Embryonic facial prominence (tissue), 1 donor: ENCODE measurements at regions not wholly inside any gene's neighbourhood (a gene's known extent, or its start where the extent isn't known, plus 50 kb on each side); places are given as distances from the start of the nearest gene placed in this dataset.

Source experiments
- DNase-seq: peaks from one replicate; pipeline ENCODE4 v3.0.0-alpha.2; 2016; ENCODE audit errors: extremely low spot score

- no peak for DNase-seq
These were observed 157.7 kb upstream of the NECTIN1 start for GRCh38 chr11:119886667-119887230.

GRCh38 chr11:119885861-119886567 lies 157.0 kb upstream of the NECTIN1 start:
- DNase-seq, result no peak

DNA sequence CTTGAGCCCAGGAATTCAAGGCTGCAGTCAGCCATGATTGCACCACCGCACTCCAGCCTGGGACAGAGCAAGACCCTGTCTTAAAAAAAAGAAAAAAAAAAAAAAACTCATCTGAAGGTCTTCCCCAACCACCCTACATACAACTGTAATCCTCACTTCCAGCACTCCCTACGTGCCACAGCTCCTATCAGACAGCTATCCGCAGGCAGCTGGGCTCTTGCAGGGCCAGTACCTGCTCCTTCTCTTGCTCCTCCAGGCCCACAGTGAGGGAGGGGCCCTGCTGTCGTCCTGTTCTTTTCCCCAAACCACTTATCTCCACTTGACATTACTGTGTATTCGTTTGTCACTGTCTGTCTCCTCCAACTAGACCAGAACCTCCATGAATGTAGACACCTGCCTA lies 156.1 kb upstream of the NECTIN1 start:
- DNase-seq, result no peak

DNA sequence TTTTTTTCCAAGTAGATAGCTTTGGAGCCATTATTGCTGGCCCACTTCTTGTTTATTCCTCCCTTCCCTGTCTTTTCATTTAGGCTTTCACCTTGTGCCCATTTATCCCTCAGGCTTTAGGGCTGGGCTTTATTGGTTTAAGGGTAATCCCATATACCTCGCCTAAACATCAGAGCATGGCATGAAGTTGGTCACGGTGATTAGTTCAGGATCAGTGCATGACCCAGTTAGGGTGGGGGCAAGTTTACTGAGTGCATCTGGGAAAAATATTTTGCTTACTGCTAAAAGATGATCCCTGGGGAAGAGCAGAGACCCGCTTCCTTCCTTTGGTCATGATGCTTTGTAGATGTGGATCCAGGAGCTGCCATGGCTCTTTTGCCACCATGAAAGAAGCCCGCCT lies 153.3 kb upstream of the NECTIN1 start:
- DNase-seq, result no peak

- no peak for DNase-seq
These were observed 151.9 kb upstream of the NECTIN1 start for GRCh38 chr11:119880873-119881272.

DNA sequence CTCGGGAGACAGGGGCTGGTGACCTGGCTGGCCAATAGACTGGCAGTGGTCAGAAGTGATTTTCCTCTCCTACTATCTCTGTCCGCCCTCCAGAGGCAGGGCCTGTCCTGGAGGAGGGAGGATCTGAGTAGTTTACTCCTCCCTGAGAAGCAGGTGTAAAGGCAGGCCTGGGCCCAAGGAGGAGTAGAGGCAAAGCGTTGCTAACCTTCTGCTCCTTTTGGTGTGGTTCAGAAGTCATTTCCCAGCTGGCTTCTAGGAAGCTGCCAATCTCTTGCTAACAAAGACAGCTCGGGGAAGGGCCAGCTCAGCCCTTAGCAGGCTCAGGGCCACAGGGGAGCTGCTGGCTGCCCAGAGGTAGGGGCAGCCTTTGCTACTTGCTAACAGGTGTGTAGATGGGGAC lies 151.1 kb upstream of the NECTIN1 start:
- no peak for DNase-seq

DNA sequence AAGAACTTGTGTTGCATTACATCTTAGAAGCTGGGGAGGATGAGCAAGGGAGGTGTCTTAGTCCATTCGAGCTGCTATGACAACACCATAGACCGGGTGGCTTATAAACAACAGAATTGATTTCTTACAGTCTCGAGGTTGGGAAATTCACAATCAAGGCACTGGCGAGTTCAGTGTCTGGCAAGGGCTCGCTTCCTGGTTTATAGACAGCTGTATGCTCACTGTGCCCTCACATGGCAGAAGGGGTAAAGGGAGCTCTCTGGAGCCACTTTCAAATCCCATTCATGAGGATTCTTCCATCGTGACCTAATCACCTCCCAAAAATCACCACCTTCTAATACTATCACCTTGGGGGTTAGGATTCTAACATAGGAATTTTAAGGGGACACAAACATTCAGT lies 150.0 kb upstream of the NECTIN1 start:
- no peak for DNase-seq

- DNase-seq, result no peak
These were observed 147.8 kb upstream of the NECTIN1 start for GRCh38 chr11:119876841-119877240.

- no peak for DNase-seq
These were observed 147.0 kb upstream of the NECTIN1 start for GRCh38 chr11:119875841-119876600.

DNA sequence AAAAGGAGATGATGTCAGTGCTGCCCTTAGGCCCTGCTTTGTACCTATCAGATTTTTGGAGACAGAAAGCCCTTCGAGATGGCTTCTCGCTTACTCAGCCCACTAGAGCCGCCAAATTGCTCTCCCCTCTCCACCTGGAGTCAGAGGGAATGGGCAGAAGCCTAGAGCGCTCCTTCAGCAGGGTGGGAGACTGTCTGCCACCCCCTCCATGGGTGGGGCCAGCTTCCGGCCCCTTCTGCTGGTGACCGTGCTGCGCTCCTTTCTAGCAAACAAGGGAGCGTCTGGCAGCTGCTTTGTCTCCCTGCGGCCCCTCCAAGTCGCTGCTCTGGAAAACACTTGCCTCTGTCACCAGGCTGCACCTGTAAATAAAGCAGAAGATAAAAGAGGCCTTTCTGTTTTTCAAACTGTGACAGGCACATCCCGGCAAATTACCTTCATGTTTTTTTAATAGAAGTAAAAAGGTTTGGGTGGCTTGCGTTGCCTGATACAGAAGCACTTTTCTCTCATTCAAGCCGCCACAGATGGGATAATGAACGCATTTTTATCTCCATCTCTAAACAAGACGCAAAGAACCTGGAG lies 145.7 kb upstream of the NECTIN1 start:
- no peak for DNase-seq

- no peak for DNase-seq
These were observed 144.9 kb upstream of the NECTIN1 start for GRCh38 chr11:119873761-119874421.

- DNase-seq, result no peak
These were observed 143.8 kb upstream of the NECTIN1 start for GRCh38 chr11:119872611-119873310.

- DNase-seq, result no peak
These were observed 136.7 kb upstream of the NECTIN1 start for GRCh38 chr11:119865661-119866156.

GRCh38 chr11:119864836-119865235 lies 135.8 kb upstream of the NECTIN1 start:
- DNase-seq, result no peak

GRCh38 chr11:119863851-119864601 lies 135.0 kb upstream of the NECTIN1 start:
- no peak for DNase-seq

DNA sequence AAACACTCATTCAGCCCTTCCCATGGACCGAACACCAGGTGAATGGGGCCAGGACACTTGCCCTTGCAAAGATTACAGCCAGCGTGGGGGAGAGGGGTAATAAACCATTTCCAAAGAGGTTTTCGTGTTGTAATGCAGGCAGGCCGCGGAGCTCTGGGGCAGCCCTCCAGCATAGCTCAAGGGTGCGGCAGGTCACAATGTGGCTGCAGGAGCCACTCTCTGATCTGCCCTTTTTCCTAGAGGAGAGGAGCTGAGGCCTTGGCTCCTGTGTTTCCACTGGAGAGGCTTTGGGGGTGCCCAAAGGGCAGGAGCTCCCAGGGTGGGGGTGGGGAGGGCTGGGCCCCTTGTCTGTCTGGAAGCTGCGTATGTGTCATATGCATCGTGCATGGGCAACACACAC lies 134.2 kb upstream of the NECTIN1 start:
- no peak for DNase-seq

DNA sequence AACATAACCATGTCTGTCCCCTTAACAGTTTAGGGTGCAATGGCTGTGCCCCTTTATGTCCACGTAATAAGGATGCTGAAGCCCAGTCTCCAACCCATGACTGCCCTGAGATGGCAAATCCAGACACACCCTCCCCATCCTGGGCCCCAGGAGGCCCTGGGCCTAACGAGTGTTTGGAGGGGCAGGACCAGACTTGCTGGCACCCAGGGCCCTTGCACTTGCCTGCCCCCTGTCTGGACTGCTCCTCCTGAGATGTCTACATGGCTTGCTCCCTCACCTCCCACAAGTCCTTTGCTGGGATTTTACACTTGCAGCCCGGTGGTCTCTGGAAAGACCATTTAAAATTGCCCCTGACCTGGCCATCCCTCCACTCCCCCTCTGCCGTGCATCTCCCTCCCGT lies 132.2 kb upstream of the NECTIN1 start:
- no peak for DNase-seq

- DNase-seq, result no peak
These were observed 131.6 kb upstream of the NECTIN1 start for GRCh38 chr11:119860561-119861094.

DNA sequence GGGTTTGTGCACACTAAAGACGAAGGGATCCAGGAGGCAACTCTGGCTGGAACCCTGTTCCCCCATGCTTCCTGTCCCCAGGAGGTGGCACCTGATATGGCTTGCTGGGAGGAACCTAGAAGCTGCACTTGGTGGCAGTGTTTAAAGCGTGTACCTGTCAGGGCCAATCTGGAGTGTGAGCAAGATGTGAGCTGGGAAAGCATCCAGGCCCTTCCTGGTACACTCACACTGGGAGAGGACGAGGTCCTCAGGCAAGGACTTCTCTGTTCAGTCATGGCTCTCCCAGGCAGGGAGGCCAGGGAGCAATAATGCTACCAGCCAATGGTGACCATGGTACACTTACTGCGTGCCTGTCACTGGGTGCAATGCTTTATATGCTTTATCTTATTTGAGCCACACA lies 130.7 kb upstream of the NECTIN1 start:
- DNase-seq, result no peak

GRCh38 chr11:119858288-119858687 lies 129.3 kb upstream of the NECTIN1 start:
- DNase-seq, result no peak
